SK-N-SH (cell line): ENCODE measurements at regions not wholly inside any gene's neighbourhood (a gene's known extent, or its start where the extent isn't known, plus 50 kb on each side); places are given as distances from the start of the nearest gene placed in this dataset.

Experiments used
- CTCF ChIA-PET: fragments of 300-600, 350-600 bp; formaldehyde crosslinking; extraction: SDS; loops from one replicate; lab custom pipeline; 2021; lab: Yijun Ruan, JAX
- POLR2A ChIA-PET: fragments of 350-600 bp; sonication (Branson Sonifier 250); formaldehyde crosslinking; extraction: SDS; loops from one replicate; lab custom pipeline; 2020; ENCODE audit warnings: antibody characterized with exemption, inconsistent platforms; lab: Yijun Ruan, JAX
- DNase-seq: peaks from one replicate; pipeline ENCODE4 v3.0.0; 2012
- H2AFZ ChIP-seq: fragments of 200-600 bp; sonication (generic); 2 replicates; pipeline ENCODE4 v1.8.1; 2016; ENCODE audit warnings: antibody characterized with exemption, mild to moderate bottlenecking, low read depth
- H3F3A ChIP-seq: fragments of 200-600 bp; sonication (generic); replicated peaks from 2 replicates; pipeline ENCODE3; 2016; ENCODE audit warnings: antibody characterized with exemption, mild to moderate bottlenecking; ENCODE audit not compliant: insufficient read depth
- H3K27ac ChIP-seq, 2 experiments: fragments of 200-500 bp in 1 of 2; fragments of 200-600 bp in 1 of 2; sonication (Bioruptor generic) in 1 of 2; sonication (generic), shearing (Covaris generic) in 1 of 2; 2 replicates each; pipeline versions ENCODE4 v1.5.1 to v1.6.1; 2014 to 2016; ENCODE audit warnings: low read depth in 2 of 2, inconsistent platforms in 1 of 2, low read length in 1 of 2, mild to moderate bottlenecking in 1 of 2, mixed read lengths in 1 of 2
- H3K27me3 ChIP-seq: fragments of 200-600 bp; sonication (generic), shearing (Covaris generic); 2 replicates; pipeline ENCODE4 v1.6.1; 2016; ENCODE audit warnings: mixed run types; ENCODE audit not compliant: insufficient read depth
- H3K36me3 ChIP-seq, 2 experiments: fragments of 200-500 bp in 1 of 2; fragments of 200-600 bp in 1 of 2; sonication (Bioruptor generic) in 1 of 2; sonication (generic) in 1 of 2; replicated peaks in 1 of 2; 2 replicates each; pipeline versions ENCODE3 to v1.5.1; 2014 to 2016; ENCODE audit warnings: low read length in 1 of 2, mild to moderate bottlenecking in 1 of 2; ENCODE audit not compliant: insufficient read depth in 2 of 2, control insufficient read depth in 1 of 2
- H3K4me1 ChIP-seq, 2 experiments: fragments of 200-500 bp in 1 of 2; fragments of 200-600 bp in 1 of 2; sonication (Bioruptor generic) in 1 of 2; sonication (generic), shearing (Covaris generic) in 1 of 2; 2 replicates each; pipeline versions ENCODE4 v1.5.1 to v1.6.1; 2014 to 2016; ENCODE audit warnings: low read depth in 1 of 2, low read length in 1 of 2, mixed run types in 1 of 2; ENCODE audit not compliant: insufficient read depth in 2 of 2, control insufficient read depth in 1 of 2
- H3K4me2 ChIP-seq: fragments of 200-600 bp; sonication (generic), shearing (Covaris generic); 2 replicates; pipeline ENCODE4 v1.6.1; 2017; ENCODE audit warnings: mixed run types
- H3K4me3 ChIP-seq, 2 experiments: fragments of 200-500 bp in 1 of 2; fragments of 200-600 bp in 1 of 2; sonication (Bioruptor generic) in 1 of 2; sonication (generic), shearing (Covaris generic) in 1 of 2; 2 replicates each; pipeline versions ENCODE4 v1.5.1 to v1.8.1; 2014 to 2016; ENCODE audit warnings: low read depth in 2 of 2, inconsistent platforms in 1 of 2, low read length in 1 of 2, mild to moderate bottlenecking in 1 of 2, mixed read lengths in 1 of 2, moderate library complexity in 1 of 2
- H3K79me2 ChIP-seq: fragments of 200-600 bp; sonication (generic); 2 replicates; pipeline ENCODE4 v1.8.1; 2017; ENCODE audit warnings: mild to moderate bottlenecking; ENCODE audit not compliant: insufficient read depth
- H3K9ac ChIP-seq: fragments of 200-600 bp; sonication (generic); 2 replicates; pipeline ENCODE4 v1.6.1; 2017; ENCODE audit warnings: mixed run types
- H3K9me2 ChIP-seq: fragments of 200-600 bp; sonication (generic); 2 replicates; pipeline ENCODE4 v1.6.1; 2017; ENCODE audit warnings: mixed run types
- H3K9me3 ChIP-seq: fragments of 200-600 bp; sonication (generic); 2 replicates; pipeline ENCODE4 v1.6.1; 2017; ENCODE audit warnings: mixed run types, mild to moderate bottlenecking, moderate library complexity
- H4K20me1 ChIP-seq: fragments of 200-600 bp; sonication (generic); 2 replicates; pipeline ENCODE4 v1.6.1; 2017; ENCODE audit warnings: mild to moderate bottlenecking, mixed run types; ENCODE audit not compliant: insufficient read depth
- CHD2 ChIP-seq: fragments of 150-350 bp; IDR thresholded peaks from 2 replicates; pipeline ENCODE4 v1.6.1; 2018; ENCODE audit warnings: low read length; ENCODE audit not compliant: partially characterized antibody
- ELF1 ChIP-seq: IDR thresholded peaks from 2 replicates; pipeline ENCODE4 v1.4.0; 2012
- EZH2phosphoT487 ChIP-seq: fragments of 200-600 bp; sonication (generic); IDR thresholded peaks from 2 replicates; pipeline ENCODE4 v1.6.1; 2017; ENCODE audit warnings: low read depth, mixed run types, mild to moderate bottlenecking, antibody characterized with exemption, moderate library complexity, borderline replicate concordance
- FOXJ3 ChIP-seq: sonication (generic); formaldehyde crosslinking; IDR thresholded peaks from 2 replicates; pipeline ENCODE4 v1.5.1; 2020; ENCODE audit warnings: mild to moderate bottlenecking, missing genetic modification reagents
- FOXM1 ChIP-seq: IDR thresholded peaks from 2 replicates; pipeline ENCODE4 v1.4.0; 2012; ENCODE audit warnings: low read depth, mild to moderate bottlenecking
- GABPA ChIP-seq: IDR thresholded peaks from 2 replicates; pipeline ENCODE4 v1.4.0; 2012; ENCODE audit warnings: low read depth, mild to moderate bottlenecking
- GATA2 ChIP-seq: sonication (generic); formaldehyde crosslinking; IDR thresholded peaks from 2 replicates; pipeline ENCODE4 v1.5.0; 2020; ENCODE audit warnings: mild to moderate bottlenecking, missing genetic modification reagents
- JUND ChIP-seq: IDR thresholded peaks from 2 replicates; pipeline ENCODE4 v1.4.0; 2012
- MEF2A ChIP-seq: IDR thresholded peaks from 2 replicates; pipeline ENCODE4 v1.4.0; 2012; ENCODE audit warnings: low read depth, borderline replicate concordance
- MXI1 ChIP-seq: IDR thresholded peaks from 2 replicates; pipeline ENCODE4 v1.6.1; 2012; ENCODE audit warnings: mild to moderate bottlenecking, low read depth, low read length, improper control_type of control experiment
- NRF1 ChIP-seq: IDR thresholded peaks from 2 replicates; pipeline ENCODE4 v1.6.1; 2012; ENCODE audit warnings: low read depth, mild to moderate bottlenecking, low read length
- RAD21 ChIP-seq: IDR thresholded peaks from 2 replicates; pipeline ENCODE4 v1.6.1; 2012; ENCODE audit warnings: mild to moderate bottlenecking, low read length
- RCOR1 ChIP-seq: fragments of 150-350 bp; IDR thresholded peaks from 2 replicates; pipeline ENCODE4 v1.6.1; 2017; ENCODE audit warnings: antibody characterized with exemption, low read length
- RXRA ChIP-seq: IDR thresholded peaks from 2 replicates; pipeline ENCODE4 v1.4.0; 2012; ENCODE audit warnings: low read depth, mild to moderate bottlenecking, borderline replicate concordance
- SIN3A ChIP-seq: IDR thresholded peaks from 2 replicates; pipeline ENCODE4 v1.6.1; 2012; ENCODE audit warnings: low read depth, mild to moderate bottlenecking, low read length, moderate library complexity, borderline replicate concordance
- TEAD4 ChIP-seq: IDR thresholded peaks from 2 replicates; pipeline ENCODE4 v1.4.0; 2012; ENCODE audit warnings: mild to moderate bottlenecking, borderline replicate concordance; ENCODE audit not compliant: insufficient read depth
- YY1 ChIP-seq: IDR thresholded peaks from 2 replicates; pipeline ENCODE4 v1.4.0; 2012; ENCODE audit warnings: low read depth, mild to moderate bottlenecking
- WGBS: methylation state at CpG from one replicate; pipeline ENCODE4 v1.1.6; 2017; ENCODE audit warnings: low lambda C conversion rate; 5-methylcytosine and 5-hydroxymethylcytosine counted together
- TF ChIP-seq, protein P1 (sequence below): IDR thresholded peaks from 2 replicates; pipeline ENCODE4 v1.4.0; 2012; ENCODE audit warnings: low read depth, borderline replicate concordance
- TF ChIP-seq, protein P2 (sequence below): fragments of 150-350 bp; IDR thresholded peaks from 2 replicates; pipeline ENCODE4 v1.6.1; 2016; ENCODE audit warnings: mild to moderate bottlenecking, low read depth, low read length
- TF ChIP-seq, protein P3 (sequence below): fragments of 200-600 bp; sonication (generic); IDR thresholded peaks from 2 replicates; pipeline ENCODE4 v1.6.1; 2017; ENCODE audit warnings: antibody characterized with exemption, mild to moderate bottlenecking, moderate library complexity
- TF ChIP-seq, protein P4 (sequence below): IDR thresholded peaks from 2 replicates; pipeline ENCODE4 v1.4.0; 2012; ENCODE audit warnings: low read depth
- TF ChIP-seq, protein P5 (sequence below): fragments of 150-350 bp; IDR thresholded peaks from 2 replicates; pipeline ENCODE4 v1.6.1; 2017; ENCODE audit warnings: antibody characterized with exemption, low read length, low read depth, borderline replicate concordance

DNA sequence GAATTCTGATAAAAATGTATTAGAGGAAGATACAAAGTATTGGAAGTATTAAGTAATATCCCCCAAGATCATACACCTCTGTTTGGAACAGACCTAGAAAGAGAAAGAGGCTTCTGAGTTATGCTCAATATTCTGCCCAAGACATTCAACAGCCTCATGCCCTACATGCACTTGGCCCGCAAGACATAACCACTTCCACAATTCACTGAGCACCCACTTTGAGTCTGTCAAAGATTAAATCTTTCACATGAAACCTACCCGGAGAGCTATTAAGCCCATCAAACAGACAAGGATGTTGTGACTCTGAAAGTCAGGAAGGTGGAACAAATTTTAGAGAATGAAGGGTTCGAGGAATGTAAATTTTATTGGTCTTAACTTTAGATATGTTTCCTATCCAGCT is 344.7 kb upstream of the SYT4 start:
- Histone ChIP-seq H4K20me1 (no peaks in the 10 kb centered on the region), H3F3A (no peaks in the 10 kb centered on the region), H3K9me3 (no peaks in the 10 kb centered on the region; the same call in 1 of the 2 replicates), H3K27ac (no peak overlapping the region), H3K4me1 (peaks cover 0 to 3% of the 10 kb centered on the region in 2 experiments; a peak in 3 of 4 replicates), H3K9ac (no peak overlapping the region), H3K9me2 (no peaks in the 10 kb centered on the region), H3K4me3 (no peak overlapping the region), H2AFZ (no peak overlapping the region), H3K36me3 (no peaks in the 10 kb centered on the region), H3K27me3 (no peaks in the 10 kb centered on the region), H3K79me2 (no peaks in the 10 kb centered on the region), H3K4me2 (no peak overlapping the region)
- ChIA-PET POLR2A (no interaction called here), CTCF (interaction anchor here (0.6 to 3.0 kb wide), 14 partner anchors 10 to 1999 kb away, joined by 3 to 19 read pairs (median 4); no protein-coding TSS in a partner anchor)
- TF ChIP-seq, protein P1, sequence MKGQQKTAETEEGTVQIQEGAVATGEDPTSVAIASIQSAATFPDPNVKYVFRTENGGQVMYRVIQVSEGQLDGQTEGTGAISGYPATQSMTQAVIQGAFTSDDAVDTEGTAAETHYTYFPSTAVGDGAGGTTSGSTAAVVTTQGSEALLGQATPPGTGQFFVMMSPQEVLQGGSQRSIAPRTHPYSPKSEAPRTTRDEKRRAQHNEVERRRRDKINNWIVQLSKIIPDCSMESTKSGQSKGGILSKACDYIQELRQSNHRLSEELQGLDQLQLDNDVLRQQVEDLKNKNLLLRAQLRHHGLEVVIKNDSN, result no peak
- TF ChIP-seq SIN3A (no peak), RAD21 (no peak), MXI1 (no peak), YY1 (no peak), TEAD4 (no peak), RXRA (no peak), FOXM1 (no peak)
- TF ChIP-seq, protein P2, sequence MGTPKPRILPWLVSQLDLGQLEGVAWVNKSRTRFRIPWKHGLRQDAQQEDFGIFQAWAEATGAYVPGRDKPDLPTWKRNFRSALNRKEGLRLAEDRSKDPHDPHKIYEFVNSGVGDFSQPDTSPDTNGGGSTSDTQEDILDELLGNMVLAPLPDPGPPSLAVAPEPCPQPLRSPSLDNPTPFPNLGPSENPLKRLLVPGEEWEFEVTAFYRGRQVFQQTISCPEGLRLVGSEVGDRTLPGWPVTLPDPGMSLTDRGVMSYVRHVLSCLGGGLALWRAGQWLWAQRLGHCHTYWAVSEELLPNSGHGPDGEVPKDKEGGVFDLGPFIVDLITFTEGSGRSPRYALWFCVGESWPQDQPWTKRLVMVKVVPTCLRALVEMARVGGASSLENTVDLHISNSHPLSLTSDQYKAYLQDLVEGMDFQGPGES, result no peak
- WGBS, result 83% methylated on average over 3 of the region's 3 CpGs
- no peak for DNase-seq

DNA sequence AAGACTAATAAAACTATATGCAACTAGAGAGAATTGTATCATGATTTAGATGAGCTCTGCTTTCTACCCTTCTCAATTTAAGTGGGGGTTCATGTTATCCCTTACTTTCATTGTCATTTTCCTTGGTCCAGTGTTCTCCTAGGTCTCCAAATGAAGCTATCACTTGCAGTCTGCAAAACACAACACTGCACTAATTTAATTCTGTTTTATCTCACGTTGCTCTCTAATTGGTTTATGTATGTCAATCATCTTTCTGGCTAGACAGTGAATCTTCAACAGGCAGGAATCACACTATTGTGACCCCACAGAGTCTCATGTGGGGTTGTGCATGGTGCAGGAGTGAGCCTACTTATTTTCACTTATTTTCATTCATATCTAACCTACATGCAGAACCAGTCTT is 348.3 kb upstream of the SYT4 start:
- H3K9me2 ChIP-seq, result no peaks in the 10 kb centered on the region
- H3K4me3 ChIP-seq, result no peak overlapping the region
- CTCF ChIA-PET, result interaction anchor here (2.0 kb wide), 1 partner anchor 1759 kb away, joined by 6 read pairs; no protein-coding TSS in a partner anchor
- H3K36me3 ChIP-seq, result no peaks in the 10 kb centered on the region
- no peaks in the 10 kb centered on the region for H3F3A ChIP-seq
- no peak overlapping the region for H3K9ac ChIP-seq
- TF ChIP-seq, protein P3, sequence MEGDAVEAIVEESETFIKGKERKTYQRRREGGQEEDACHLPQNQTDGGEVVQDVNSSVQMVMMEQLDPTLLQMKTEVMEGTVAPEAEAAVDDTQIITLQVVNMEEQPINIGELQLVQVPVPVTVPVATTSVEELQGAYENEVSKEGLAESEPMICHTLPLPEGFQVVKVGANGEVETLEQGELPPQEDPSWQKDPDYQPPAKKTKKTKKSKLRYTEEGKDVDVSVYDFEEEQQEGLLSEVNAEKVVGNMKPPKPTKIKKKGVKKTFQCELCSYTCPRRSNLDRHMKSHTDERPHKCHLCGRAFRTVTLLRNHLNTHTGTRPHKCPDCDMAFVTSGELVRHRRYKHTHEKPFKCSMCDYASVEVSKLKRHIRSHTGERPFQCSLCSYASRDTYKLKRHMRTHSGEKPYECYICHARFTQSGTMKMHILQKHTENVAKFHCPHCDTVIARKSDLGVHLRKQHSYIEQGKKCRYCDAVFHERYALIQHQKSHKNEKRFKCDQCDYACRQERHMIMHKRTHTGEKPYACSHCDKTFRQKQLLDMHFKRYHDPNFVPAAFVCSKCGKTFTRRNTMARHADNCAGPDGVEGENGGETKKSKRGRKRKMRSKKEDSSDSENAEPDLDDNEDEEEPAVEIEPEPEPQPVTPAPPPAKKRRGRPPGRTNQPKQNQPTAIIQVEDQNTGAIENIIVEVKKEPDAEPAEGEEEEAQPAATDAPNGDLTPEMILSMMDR, result no peak
- TF ChIP-seq RCOR1 (peak; percentile 33; the same call in 1 of the 2 replicates), GABPA (no peak), FOXJ3 (0 out of 2 replicates have a peak, but pooled peaks have one; percentile 27), JUND (no peak), EZH2phosphoT487 (no peak), MXI1 (no peak), RXRA (no peak), GATA2 (CRISPR knock-in tag) (peak; percentile 79), NRF1 (no peak), ELF1 (no peak), CHD2 (no peak), MEF2A (no peak)
- TF ChIP-seq, protein P4, sequence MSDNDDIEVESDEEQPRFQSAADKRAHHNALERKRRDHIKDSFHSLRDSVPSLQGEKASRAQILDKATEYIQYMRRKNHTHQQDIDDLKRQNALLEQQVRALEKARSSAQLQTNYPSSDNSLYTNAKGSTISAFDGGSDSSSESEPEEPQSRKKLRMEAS, result no peak
- TF ChIP-seq, protein P5, sequence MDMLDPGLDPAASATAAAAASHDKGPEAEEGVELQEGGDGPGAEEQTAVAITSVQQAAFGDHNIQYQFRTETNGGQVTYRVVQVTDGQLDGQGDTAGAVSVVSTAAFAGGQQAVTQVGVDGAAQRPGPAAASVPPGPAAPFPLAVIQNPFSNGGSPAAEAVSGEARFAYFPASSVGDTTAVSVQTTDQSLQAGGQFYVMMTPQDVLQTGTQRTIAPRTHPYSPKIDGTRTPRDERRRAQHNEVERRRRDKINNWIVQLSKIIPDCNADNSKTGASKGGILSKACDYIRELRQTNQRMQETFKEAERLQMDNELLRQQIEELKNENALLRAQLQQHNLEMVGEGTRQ, result no peak
- TF ChIP-seq, protein P1, result no peak
- TF ChIP-seq, all 33 proteins: peak for 3
- H3K27ac ChIP-seq, result no peak overlapping the region
- H3K79me2 ChIP-seq, result no peaks in the 10 kb centered on the region
- peaks cover 0 to 3% of the 10 kb centered on the region in 2 experiments; a peak in 3 of 4 replicates for H3K4me1 ChIP-seq
- WGBS, result 35% methylated on average over 1 of the region's 1 CpG
- no peaks in the 10 kb centered on the region for H4K20me1 ChIP-seq
- POLR2A ChIA-PET, result no interaction called here
- H3K4me2 ChIP-seq, result no peak overlapping the region
- no peaks in the 10 kb centered on the region; the same call in 1 of the 2 replicates for H3K9me3 ChIP-seq
- H2AFZ ChIP-seq, result no peak overlapping the region
- DNase-seq, result peak; percentile 6
- H3K27me3 ChIP-seq, result no peaks in the 10 kb centered on the region
